SK-N-MC (cell line): ENCODE measurements at regions not wholly inside any gene's neighbourhood (a gene's known extent, or its start where the extent isn't known, plus 50 kb on each side); places are given as distances from the start of the nearest gene placed in this dataset.

Experiments
- DNase-seq: peaks from one replicate; pipeline ENCODE4 v3.0.0-alpha.2; 2011; ENCODE audit warnings: low read depth, low spot score
- H3K27ac ChIP-seq: fragments of 200-600 bp; sonication (generic); 2 replicates; pipeline ENCODE4 v1.5.1; 2016; ENCODE audit warnings: mixed run types
- H3K36me3 ChIP-seq: fragments of 200-600 bp; sonication (generic); 2 replicates; pipeline ENCODE4 v1.6.1; 2017; ENCODE audit warnings: antibody characterized with exemption, low read length, mixed read lengths; ENCODE audit not compliant: insufficient read depth
- H3K4me3 ChIP-seq: fragments of 200-600 bp; sonication (generic); 2 replicates; pipeline ENCODE4 v1.5.1; 2016
- H3K9ac ChIP-seq: fragments of 200-600 bp; sonication (generic); 2 replicates; pipeline ENCODE4 v1.8.0; 2017; ENCODE audit warnings: mixed run types, mixed read lengths; ENCODE audit not compliant: insufficient read length
- H3K9me3 ChIP-seq: fragments of 200-600 bp; sonication (generic); 2 replicates; pipeline ENCODE4 v1.6.1; 2017; ENCODE audit warnings: low read depth, mild to moderate bottlenecking, antibody characterized with exemption, low read length, moderate library complexity, mixed read lengths
- EZH2 ChIP-seq: fragments of 200-600 bp; sonication (generic); IDR thresholded peaks from one replicate; pipeline ENCODE4 v1.6.1; 2017; ENCODE audit warnings: antibody characterized with exemption
- FOXP2 ChIP-seq: optimal IDR thresholded peaks from 2 replicates; pipeline ENCODE3; 2011; ENCODE audit warnings: mild to moderate bottlenecking, moderate library complexity; ENCODE audit not compliant: insufficient read depth; ENCODE audit errors: extremely low read length, control extremely low read depth
- POLR2AphosphoS5 ChIP-seq: IDR thresholded peaks from 2 replicates; pipeline ENCODE4 v1.6.1; 2012; ENCODE audit warnings: mild to moderate bottlenecking, low read depth, low read length, borderline replicate concordance

DNA sequence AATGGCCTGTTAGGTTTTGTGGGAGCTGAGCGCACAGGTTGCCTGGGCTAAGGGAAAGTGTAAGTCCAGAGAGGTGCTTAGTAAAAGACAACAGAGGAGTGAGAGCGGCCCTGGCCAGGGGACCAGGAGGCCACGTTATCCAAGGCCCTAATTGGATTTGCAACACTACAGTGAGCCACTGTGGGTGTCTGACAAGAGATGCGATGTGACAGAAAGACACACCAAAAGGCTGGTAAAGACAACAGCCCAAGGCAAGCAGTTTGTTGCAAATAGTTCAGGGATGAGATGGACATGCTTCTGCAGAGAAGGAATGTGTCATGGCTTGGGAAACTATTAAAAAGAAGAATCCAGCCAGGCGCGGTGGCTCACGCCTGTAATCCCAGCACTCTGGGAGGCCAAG lies 162.7 kb upstream of the KIT start:
- TF ChIP-seq FOXP2 (no peak), EZH2 (no peak), POLR2AphosphoS5 (no peak)

DNA sequence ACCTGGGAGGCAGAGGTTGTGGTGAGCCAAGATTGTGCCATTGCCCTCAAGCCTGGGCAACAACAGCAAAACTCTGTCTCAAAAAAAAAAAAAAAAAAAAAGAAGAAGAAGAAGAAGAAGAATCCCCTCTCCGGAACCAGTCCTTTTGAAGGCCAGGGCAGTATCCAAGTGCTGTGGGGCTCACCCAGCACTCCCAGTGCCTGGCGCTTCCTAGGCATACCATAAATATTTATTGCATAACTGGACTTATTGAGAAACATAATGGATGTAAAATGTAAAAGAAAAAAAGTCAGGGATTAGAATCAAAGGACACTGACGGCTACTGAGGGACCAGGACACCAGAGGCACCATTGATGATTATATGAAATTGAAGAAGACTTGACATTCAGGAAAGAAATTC lies 162.1 kb upstream of the KIT start:
- Histone ChIP-seq H3K4me3 (no peak overlapping the region), H3K9ac (no peak overlapping the region), H3K27ac (no peak overlapping the region), H3K9me3 (no peaks in the 10 kb centered on the region), H3K36me3 (no peaks in the 10 kb centered on the region)
- no peak for TF ChIP-seq POLR2AphosphoS5
- TF ChIP-seq EZH2 = no peak
- TF ChIP-seq FOXP2 = no peak
- no peak for DNase-seq

More for the DNA sequence above, 162.7 kb upstream of the KIT start:
- Histone ChIP-seq H3K9me3 (no peaks in the 10 kb centered on the region), H3K4me3 (no peak overlapping the region), H3K27ac (no peak overlapping the region), H3K36me3 (no peaks in the 10 kb centered on the region), H3K9ac (no peak overlapping the region)
- DNase-seq = no peak

DNA sequence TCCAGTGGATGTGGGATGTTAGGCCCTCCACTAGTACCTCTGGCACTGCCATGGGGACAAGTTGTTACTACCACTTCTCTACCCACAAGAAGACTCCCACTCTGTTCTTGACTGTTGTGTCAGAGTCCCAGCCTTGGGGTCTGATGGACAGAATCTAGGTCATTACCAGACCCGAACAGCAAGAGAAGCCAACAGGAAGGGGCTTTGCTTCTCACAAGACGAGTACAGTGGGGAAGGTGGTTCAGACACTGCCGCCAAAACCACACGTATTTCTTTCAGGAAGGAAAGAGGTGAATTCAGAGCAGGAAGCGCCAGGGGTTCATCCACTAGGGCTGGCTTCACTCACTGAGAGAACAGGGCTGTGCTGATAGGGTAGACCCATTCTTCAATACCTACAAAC lies 161.3 kb upstream of the KIT start:
- H3K36me3 ChIP-seq = no peaks in the 10 kb centered on the region
- DNase-seq = no peak
- no peak overlapping the region for H3K27ac ChIP-seq
- no peak overlapping the region for H3K9ac ChIP-seq
- TF ChIP-seq EZH2 (no peak), POLR2AphosphoS5 (no peak), FOXP2 (no peak)
- H3K9me3 ChIP-seq = no peaks in the 10 kb centered on the region
- no peak overlapping the region for H3K4me3 ChIP-seq

DNA sequence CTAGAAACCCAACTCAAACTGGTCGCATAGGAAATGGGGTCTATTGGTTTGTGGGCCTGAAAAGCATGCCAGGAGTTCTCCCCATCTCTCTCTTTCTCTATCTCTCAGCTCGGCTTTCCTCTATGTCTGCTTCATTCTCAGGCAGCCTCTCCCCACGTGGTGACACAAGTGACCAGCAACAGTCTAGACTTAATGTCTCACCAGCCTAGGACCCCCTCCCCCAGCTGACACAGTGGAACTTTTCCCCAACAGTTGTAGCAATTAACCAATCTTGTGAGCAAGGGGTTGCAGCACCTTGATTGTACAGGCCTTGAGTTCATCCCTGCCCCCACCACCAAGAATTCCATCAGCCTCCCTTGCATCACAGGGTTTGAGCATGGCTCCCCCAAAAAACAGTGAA lies 159.8 kb upstream of the KIT start:
- Histone ChIP-seq H3K4me3 (no peak overlapping the region), H3K9ac (no peak overlapping the region), H3K9me3 (no peaks in the 10 kb centered on the region), H3K27ac (no peak overlapping the region), H3K36me3 (no peaks in the 10 kb centered on the region)
- DNase-seq = no peak
- TF ChIP-seq FOXP2 (no peak), POLR2AphosphoS5 (no peak), EZH2 (no peak)

DNA sequence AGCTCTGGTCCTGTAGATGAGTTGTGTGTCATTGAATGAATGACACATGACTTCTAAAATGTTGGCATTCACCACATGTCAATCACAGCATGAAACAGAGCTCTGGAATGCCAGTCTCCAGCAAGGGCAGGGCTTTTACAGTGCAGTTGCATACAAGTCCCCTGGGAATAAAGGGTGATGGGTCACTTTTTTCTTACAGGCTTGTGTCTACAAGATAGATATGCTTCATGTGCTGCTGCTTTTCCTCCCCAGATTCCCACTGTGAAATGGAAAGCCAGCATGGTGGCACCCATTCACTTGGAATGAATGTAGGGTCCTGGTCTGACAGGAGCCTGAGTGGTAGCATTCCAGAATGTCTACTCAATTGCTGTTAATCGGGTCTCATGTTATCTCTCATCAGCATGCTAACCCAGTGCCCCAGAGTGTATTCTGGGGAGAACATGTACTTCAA lies 159.1 kb upstream of the KIT start:
- TF ChIP-seq FOXP2 (no peak), POLR2AphosphoS5 (no peak), EZH2 (no peak)
- Histone ChIP-seq H3K27ac (peak overlapping the region; percentile 85; the same call in 1 of the 2 replicates), H3K9me3 (no peaks in the 10 kb centered on the region), H3K9ac (no peak overlapping the region), H3K36me3 (no peaks in the 10 kb centered on the region), H3K4me3 (peak overlapping the region; percentile 64)
- DNase-seq = no peak

DNA sequence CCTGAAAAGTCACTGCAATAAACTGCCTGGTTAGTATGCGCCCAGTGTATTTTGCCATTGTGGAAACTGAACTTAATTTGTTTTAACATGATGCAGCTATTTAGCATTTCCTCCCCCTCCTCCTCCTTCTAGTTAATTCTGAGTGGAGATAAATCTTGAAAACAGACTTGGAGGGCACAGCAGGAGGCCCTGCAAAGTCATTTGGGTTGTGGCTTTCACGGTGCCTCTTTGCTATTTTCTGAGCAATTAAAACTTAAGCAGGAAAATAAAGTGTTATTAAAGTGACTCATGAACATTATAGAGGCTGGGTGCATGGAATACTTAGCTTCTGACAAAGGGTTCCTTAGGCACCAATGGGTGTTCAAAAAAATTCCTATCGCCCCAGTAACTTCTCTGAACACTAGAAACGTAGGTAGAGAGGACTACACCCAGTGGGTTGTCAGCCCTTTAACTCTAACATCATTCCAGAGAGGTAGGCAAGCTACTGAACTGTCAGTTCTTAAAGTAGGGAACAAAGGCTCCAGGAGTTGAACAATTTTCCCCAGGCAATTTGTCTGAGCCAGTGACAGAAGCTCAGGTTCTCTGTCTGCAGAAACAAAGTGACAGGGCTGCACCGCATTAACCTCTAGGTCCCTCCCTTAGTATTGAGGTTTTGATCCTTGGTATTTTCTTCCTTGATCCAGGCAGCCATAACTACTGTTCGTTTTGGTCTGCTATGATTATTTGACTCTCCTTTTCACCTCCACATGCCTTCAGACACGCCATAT lies 158.3 kb upstream of the KIT start:
- peak; percentile 71; the same call in 1 of the 2 replicates for TF ChIP-seq POLR2AphosphoS5
- peak; percentile 76 for TF ChIP-seq FOXP2
- no peak for TF ChIP-seq EZH2
- H3K9me3 ChIP-seq = no peaks in the 10 kb centered on the region
- peak overlapping the region; percentile 85; the same call in 1 of the 2 replicates for H3K27ac ChIP-seq
- H3K4me3 ChIP-seq = peak overlapping the region; percentile 64
- DNase-seq = peak; percentile 91
- no peak overlapping the region for H3K9ac ChIP-seq
- H3K36me3 ChIP-seq = no peaks in the 10 kb centered on the region

DNA sequence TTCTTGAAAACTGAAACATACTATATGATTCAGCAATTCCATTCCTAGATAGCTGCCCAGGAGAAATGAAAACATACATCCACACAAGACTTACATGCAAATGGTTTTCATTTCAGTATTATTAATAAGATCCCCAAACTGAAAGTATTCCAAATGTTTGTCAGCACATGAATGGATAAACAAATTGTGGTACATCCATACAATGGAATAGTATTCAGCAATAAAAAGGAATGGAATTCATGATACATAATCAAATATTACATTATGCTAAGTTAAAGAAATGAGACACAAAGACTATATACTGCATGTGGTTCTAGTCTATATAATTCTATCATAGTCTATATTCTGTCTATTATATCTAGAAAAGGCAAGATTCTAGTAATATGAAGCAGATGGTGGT lies 152.4 kb upstream of the KIT start:
- Histone ChIP-seq H3K9ac (no peak overlapping the region), H3K36me3 (no peaks in the 10 kb centered on the region), H3K9me3 (no peaks in the 10 kb centered on the region), H3K4me3 (no peak overlapping the region), H3K27ac (no peak overlapping the region)
- no peak for TF ChIP-seq FOXP2
- no peak for TF ChIP-seq POLR2AphosphoS5
- TF ChIP-seq EZH2 = no peak
- no peak for DNase-seq

DNA sequence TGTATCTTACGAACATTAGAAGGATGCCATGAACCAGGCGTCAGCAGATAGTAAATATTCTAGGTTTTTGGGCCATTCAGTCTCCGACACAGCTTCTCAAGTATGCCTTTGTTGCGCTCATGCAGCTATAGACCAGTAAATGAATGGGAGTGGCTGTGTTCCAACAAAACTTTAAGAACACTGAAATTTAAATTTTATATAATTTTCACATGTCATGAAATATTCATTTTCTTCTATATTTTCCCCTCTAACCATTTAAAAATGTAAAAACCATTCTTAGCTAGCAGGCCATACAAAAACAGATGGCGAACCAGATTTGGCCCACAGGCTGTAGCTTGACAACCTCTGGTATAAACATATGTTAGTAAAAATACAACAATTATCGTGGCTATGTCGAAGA lies 151.8 kb upstream of the KIT start:
- no peak overlapping the region for H3K9ac ChIP-seq
- no peaks in the 10 kb centered on the region for H3K9me3 ChIP-seq
- H3K4me3 ChIP-seq = no peak overlapping the region
- no peaks in the 10 kb centered on the region for H3K36me3 ChIP-seq
- no peak for DNase-seq
- TF ChIP-seq FOXP2 = no peak
- no peak for TF ChIP-seq EZH2
- no peak for TF ChIP-seq POLR2AphosphoS5
- no peak overlapping the region for H3K27ac ChIP-seq
